Choroid plexus epithelial cell (primary cell): ENCODE measurements at regions not wholly inside any gene's neighbourhood (a gene's known extent, or its start where the extent isn't known, plus 50 kb on each side); places are given as distances from the start of the nearest gene placed in this dataset.
"Not testable (repeated sequence)": the region's sequence is repeated elsewhere in the genome, so short reads cannot be mapped to it uniquely, and the experiment has no call there.

Experiments used
- DNase-seq: peaks from one replicate; pipeline ENCODE4 v3.0.0-alpha.2; 2010; ENCODE audit warnings: low read depth
- H3K4me3 ChIP-seq: 2 replicates; pipeline ENCODE4 v1.5.1; 2011; ENCODE audit warnings: low read depth, mild to moderate bottlenecking, control low read depth, low read length, moderate library complexity
- TF ChIP-seq, protein P1 (sequence below): conservative IDR thresholded peaks from 2 replicates; pipeline ENCODE4 v1.5.1; 2011; ENCODE audit warnings: low read depth, mild to moderate bottlenecking, control low read depth, inconsistent platforms, low read length, moderate library complexity

DNA sequence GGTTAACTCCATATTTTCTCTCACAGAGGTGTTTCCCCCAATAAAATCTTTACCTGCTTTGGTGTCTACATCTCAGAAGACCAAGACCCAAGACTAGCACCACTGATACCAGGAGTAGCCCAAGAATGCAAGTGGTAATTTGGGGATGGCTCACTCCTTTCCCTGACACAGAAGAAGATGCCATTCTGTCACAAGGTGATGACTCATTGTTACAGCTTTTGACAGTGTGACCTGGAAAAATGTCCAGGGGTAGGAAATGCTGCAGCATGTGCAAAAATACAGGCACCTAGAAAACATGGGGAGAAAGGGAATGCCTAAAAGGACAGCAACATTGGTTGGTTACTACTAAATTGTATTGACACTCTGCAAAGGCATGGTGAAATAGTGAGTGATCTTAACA is 254.0 kb upstream of the GJE1 start:
- TF ChIP-seq, protein P1, sequence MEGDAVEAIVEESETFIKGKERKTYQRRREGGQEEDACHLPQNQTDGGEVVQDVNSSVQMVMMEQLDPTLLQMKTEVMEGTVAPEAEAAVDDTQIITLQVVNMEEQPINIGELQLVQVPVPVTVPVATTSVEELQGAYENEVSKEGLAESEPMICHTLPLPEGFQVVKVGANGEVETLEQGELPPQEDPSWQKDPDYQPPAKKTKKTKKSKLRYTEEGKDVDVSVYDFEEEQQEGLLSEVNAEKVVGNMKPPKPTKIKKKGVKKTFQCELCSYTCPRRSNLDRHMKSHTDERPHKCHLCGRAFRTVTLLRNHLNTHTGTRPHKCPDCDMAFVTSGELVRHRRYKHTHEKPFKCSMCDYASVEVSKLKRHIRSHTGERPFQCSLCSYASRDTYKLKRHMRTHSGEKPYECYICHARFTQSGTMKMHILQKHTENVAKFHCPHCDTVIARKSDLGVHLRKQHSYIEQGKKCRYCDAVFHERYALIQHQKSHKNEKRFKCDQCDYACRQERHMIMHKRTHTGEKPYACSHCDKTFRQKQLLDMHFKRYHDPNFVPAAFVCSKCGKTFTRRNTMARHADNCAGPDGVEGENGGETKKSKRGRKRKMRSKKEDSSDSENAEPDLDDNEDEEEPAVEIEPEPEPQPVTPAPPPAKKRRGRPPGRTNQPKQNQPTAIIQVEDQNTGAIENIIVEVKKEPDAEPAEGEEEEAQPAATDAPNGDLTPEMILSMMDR, result no peak
- H3K4me3 ChIP-seq, result no peak overlapping the region
- no peak for DNase-seq

DNA sequence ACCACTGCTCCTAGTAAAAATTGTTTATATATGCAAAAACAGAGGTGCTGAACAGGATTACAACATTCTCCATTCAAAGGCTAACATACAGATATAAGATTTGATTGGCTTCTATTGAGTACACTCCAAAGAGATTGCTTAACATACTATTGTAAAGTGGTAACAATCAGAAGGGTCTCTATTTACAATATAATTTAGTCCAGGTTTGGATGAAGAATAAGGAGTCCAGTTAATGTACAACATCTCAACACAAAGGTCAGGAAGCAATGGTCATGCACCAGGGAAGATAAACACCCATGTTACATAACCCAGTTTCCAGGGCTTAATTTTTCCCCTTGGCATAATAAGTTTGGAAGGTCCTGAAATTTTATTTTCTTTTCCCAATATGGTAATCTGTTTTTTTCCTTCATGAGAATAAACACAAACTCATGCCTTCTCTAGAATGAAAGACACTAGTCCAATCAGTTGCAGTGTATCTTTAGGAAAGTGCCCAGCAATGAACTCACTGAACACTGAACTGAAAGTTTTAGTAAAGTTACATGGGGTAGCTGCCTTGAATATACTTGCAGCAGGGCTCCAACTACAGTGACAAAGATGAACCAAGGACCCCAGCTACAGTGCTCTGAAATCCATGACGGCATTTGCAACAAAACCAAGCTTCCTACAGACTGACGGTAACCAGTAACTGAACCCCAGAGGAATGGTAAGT is 255.3 kb upstream of the GJE1 start:
- DNase-seq, result peak; percentile 4
- no peak overlapping the region for H3K4me3 ChIP-seq
- TF ChIP-seq, protein P1, result no peak

DNA sequence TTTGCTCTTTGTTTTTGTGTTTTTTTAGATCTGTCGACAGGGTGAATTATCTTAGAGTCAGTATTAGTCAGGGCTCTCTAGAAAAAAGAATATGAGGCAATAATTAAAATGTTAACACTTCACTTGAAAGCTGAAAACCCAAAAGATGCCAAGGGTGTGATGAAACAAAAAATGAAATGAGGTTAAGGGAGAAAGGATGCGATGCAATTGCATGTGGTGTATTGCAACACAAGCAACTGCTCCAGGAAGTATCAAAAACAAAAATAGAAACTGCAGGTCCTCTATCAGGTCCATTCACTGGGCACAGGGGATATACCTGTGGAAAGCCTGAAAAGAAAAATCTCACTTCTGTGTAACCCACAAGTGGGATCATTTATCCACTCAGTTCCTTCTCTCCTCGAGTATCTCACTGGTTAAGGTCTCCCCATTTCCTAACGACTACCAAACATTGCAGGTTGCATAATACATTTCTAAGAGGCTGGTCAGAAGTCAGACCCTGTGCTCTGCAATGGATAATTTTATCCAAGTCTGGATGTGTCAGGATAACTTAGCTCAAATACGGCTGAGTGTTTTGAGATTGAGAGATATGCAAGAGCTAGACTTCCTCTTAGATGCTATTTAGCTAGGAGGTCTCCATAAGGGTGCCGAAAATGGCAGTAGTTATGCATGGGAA is 257.7 kb upstream of the GJE1 start:
- TF ChIP-seq, protein P1, result no peak
- peak; percentile 37 for DNase-seq
- no peak overlapping the region for H3K4me3 ChIP-seq

DNA sequence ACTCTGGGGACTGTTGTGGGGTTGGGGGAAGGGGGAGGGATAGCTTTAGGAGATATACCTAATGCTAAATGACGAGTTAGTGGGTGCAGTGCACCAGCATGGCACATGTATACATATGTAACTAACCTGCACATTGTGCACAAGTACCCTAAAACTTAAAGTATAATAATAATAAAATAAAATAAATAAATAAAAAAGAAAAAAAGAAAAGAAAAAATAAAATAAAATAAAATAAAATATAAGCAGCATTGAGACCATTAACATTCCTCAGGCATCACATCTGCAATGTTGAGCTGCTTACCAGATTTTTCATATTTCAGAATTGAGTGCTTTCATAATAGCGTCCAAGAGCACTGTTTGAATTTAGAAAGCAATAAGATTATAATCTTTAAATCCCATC is 263.2 kb upstream of the GJE1 start:
- not testable (repeated sequence) for DNase-seq, H3K4me3 ChIP-seq

DNA sequence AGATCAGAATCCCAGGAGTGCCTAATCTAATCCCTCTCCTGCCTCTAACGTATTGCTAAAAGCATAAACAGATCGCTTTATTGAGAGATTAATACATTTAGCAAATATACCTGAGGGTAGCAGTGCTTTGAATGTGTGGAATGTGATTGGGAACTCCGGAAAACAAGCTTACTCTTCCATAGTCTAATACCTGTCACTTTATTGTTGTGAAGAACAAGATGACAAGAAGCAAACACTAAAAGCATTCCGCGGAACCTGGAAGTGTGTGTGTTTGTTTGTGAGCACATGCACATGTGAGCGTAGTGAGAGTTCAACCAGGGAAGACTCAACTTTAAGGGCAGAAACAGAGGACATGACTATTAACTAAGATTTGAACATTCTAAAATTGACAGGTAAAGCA is 265.0 kb upstream of the GJE1 start:
- DNase-seq, result no peak
- no peak overlapping the region for H3K4me3 ChIP-seq
- TF ChIP-seq, protein P1, result no peak

DNA sequence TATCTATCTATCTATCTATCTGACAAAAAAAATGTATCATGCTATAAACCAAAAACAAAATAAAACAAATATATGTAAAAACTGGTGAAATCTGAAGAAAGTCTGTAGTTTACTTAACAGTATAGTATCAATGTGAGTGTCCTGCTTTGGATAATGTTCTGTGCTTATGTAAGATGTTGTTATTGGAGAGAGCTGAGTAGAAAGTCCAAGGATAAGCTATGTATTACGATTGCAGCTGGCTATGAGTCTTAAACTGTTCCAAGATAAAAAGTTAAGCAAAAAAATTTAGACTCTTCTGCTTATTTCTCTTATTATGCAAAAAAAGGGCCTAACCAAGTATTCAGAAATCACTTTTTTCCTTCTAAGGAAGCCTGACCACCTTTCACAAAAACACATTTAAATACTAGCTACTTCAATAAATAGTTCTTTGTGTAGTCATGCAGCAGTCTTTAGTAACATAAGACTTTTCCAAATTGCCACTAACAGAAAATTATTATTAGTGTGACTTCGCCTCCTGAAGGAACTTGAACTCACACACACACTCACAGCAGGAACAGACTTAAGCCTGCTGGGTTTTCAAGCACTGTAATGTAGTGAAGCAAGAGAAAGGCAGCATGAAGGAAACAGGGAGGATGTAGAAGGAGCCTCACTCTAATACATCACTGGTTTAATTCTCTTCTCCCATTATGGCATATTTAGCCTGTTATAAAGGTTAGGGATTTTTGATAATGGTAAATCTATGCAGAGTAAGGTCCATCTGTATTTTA is 265.8 kb upstream of the GJE1 start:
- DNase-seq, result peak; percentile 55
- TF ChIP-seq, protein P1, result no peak
- H3K4me3 ChIP-seq, result no peak overlapping the region

DNA sequence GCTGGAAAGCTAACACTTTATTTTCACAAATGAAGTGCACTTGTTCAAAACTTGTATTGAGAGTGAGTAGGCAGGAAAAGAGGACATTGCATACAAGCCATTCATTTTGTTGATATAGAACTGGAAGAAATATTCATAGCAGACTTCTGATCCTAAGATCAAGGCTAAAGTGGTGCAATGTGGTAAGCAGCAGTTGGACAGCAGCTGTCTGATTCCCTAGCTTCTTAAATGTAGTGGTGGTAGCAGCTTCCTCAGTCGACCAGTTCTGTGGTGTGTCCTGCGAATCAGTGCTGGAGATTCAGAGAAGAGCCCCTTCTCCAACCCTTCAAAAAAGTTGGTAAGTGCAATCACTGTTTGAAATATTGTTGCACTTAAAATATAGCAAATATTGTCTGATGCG is 281.7 kb upstream of the GJE1 start:
- DNase-seq, result peak; percentile 4
- TF ChIP-seq, protein P1, result no peak

More for the DNA sequence above, 281.7 kb upstream of the GJE1 start:
- H3K4me3 ChIP-seq, result no peak overlapping the region
